ENCODE measurements at regions not wholly inside any gene's neighbourhood (a gene's known extent, or its start where the extent isn't known, plus 50 kb on each side); places are given as distances from the start of the nearest gene placed in this dataset.
"Not testable (repeated sequence)": the region's sequence is repeated elsewhere in the genome, so short reads cannot be mapped to it uniquely, and the experiment has no call there.

DNA sequence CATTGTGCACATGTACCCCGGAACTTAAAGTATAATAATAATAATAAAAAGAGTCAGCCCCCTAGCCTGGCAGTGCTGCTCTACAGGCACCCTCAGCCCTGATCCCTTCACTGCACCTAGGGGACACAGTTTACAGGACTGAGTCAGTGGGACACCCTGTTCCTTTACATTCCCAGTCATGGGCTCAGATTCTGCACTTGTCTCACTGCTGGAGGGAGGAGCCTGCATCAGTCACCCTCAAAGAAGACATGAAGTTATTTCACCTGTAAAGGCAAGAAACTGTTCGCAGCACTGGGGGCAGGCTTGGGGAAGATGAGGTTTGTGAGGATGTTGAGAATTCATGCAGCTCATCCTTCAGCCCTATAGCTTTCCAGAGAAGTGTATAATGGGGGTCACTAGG lies 50.7 kb upstream of the VPREB1 start:
- DNase-seq, result no peak

DNA sequence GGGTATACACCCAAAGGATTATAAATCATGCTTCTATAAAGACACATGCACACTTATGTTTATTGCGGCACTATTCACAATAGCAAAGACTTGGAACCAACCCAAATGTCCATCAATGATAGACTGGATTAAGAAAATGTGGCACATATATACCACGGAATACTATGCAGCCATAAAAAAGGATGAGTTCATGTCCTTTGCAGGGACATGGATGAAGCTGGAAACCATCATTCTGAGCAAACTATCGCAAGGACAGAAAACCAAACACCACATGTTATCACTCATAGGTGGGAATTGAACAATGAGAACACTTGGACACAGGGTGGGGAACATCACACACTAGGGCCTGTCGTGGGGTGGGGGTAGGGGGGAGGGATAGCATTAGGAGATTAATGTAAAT lies 51.1 kb upstream of the VPREB1 start:
- DNase-seq, result not testable (repeated sequence)

DNA sequence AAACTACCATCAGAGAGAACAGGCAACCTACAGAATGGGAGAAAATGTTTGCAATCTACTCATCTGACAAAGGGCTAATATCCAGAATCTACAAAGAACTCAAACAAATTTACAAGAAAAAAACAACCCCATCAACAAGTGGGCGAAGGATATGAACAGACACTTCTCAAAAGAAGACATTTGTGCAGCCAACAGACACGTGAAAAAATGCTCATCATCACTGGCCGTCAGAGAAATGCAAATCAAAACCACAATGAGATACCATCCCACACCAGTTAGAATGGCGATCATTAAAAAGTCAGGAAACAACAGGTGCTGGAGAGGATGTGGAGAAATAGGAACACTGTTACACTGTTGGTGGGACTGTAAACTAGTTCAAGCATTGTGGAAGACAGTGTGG lies 51.6 kb upstream of the VPREB1 start:
- not testable (repeated sequence) for DNase-seq

DNA sequence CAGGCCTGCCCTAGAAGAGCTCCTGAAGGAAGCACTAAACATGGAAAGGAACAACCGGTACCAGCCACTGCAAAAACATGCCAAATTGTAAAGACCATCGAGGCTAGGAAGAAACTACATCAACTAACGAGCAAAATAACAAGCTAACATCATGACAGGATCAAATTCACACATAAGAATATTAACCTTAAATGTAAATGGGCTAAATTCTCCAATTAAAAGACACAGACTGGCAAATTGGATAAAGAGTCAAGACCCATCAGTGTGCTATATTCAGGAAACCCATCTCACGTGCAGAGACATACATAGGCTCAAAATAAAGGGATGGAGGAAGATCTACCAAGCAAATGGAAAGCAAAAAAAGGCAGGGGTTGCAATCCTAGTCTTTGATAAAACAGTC lies 54.8 kb upstream of the VPREB1 start:
- DNase-seq, result not testable (repeated sequence)

DNA sequence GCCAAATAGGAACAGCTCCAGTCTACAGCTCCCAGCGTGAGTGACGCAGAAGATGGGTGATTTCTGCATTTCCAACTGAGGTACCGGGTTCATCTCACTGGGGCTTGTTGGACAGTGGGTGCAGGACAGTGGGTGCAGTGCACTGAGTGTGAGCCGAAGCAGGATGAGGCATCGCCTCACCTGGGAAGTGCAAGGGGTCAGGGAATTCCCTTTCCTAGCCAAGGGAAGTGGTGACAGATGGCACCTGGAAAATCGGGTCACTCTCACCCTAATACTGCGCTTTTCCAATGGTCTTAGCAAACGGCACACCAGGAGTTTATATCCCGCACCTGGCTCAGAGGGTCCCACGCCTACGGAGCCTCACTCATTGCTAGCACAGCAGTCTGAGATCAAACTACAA lies 56.7 kb upstream of the VPREB1 start:
- DNase-seq, result not testable (repeated sequence)

DNA sequence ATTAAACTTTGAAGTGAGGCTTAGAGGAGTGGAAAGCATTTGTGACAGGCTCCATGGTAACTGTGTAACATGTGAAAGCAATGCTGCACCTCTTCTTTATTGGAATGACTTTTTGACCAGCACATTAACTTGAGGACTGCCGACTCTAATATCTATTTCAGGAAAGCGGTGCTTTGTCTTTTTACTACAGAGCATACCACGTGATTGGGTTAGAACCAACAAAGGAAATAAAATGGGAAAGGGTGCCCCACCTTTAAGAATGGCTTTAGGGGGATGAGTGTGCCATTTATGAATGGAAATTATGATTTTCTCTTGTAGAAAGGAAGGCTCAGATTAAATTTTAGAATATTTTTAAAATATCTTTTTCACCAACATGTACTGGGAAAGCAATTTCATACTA lies 57.3 kb upstream of the VPREB1 start:
- DNase-seq, result no peak

DNA sequence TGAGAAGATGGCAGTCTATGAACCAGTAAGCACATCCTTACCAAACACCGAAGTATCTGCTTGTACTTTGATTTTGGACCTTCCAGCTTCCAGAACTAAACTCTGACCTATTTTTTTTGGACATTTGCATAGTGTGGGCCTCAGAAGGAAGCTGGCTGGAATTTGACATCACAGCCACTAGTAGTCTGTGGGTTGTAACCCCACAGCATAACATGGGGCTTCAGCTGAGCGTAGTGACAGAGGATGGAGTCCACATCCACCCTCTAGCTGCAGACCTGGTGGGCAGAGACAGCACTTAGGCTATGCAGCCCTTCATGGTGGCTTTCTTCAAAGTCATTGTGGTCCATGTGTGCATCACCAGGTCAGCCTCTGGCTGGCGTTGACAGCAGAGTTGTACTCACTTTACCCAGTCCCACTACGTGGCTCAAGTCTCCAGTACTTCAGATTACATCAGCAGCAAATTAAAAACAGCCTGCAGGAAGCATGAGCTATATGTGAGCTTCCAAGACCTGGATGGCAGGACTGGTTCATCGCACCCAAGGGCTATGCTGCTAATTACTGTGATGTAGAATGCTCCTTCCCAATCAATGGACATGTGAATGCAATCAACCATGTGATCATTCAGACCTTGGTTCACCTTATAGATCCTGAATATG lies 58.6 kb upstream of the VPREB1 start:
- no peak for DNase-seq

DNA sequence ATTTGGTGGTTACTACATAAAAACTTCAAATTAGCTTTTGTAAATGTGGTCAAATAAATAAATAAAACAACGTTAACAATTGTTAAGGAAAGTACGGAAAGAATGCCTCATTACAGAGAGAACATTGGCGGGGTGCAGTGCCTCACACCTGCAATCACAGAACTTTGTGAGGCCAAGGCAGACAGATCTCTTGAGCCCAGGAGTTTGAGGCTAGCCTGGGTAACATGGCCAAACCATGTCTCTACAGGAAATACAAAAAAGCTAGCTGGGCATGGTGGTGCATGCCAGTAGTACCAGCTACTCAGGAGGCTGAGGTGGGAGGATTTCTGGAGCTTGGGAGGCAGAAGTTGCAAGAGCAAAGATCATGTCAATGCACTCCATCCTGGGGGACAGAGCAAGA lies 59.4 kb upstream of the VPREB1 start:
- DNase-seq, result no peak

DNA sequence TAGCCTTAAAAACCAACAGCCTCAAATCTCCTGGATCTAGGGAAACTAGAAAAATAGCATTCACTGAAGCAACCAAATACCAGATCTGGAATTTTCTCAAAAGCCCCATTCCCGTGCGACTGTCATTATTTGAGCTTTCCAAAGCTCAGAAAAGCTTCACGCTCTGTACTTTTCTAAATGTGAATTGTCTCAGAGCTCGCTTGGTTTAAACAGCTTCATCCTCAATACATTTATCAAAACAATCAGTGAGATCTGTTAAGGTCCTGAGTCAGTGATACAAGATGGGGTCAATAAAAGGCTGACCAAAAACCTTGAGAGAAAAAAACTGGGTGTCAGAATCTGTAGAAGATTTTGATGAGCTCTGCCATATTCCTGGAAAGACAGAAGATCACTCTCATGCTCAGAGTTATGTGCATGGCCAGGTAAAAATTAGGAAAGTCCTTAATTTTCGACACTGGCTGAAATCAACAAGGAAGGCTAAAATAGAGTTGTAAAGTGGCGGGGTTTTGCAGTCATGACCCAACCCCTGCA lies 60.2 kb upstream of the VPREB1 start:
- no peak for DNase-seq

DNA sequence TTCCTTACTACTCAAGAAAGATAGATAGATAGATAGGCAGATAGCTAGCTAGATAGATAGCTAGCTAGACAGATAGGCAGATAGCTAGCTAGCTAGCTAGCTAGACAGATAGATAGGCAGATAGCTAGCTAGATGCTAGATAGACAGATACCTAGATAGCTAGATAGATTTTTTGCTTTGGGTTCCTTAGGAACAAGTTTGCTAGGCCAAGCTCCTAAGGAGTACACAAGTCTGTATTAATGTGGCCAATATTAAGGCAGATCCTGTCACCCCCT lies 61.7 kb upstream of the VPREB1 start:
- no peak for DNase-seq

DNA sequence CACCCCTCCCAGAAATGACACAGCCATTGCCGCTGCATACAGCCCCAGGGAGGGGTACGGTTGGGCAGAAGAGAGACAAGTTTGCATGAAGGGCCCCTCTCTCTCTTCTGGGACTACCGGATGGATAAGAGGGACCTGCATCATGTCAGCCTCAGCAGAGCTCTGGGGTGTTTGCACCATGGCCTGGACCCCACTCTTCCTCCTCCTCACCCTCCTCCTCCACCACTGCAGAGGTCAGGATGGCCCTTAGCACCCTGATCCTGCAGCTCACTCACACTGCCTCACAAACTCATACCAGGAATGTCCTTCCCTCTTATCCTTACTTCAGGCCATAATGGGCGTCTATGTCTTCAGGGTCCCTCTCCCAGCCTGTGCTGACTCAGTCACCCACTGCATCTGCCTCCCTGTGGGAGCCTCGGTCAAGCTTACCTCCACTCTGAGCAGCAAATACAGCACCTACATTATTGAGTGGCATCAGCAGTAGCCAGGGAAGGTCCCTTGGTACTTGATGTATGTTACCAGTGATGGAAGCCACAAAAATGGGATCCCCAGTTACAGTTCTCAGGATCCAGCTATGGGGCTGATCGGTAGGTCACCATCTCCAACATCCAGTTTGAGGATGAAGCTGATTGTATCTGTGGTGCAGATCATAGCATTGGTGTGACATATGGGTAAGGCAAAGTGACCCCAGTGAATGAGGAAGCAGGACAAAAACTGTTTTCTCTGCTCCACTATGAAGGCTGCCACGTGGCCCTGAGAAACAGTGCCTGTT lies 62.2 kb upstream of the VPREB1 start:
- no peak for DNase-seq

DNA sequence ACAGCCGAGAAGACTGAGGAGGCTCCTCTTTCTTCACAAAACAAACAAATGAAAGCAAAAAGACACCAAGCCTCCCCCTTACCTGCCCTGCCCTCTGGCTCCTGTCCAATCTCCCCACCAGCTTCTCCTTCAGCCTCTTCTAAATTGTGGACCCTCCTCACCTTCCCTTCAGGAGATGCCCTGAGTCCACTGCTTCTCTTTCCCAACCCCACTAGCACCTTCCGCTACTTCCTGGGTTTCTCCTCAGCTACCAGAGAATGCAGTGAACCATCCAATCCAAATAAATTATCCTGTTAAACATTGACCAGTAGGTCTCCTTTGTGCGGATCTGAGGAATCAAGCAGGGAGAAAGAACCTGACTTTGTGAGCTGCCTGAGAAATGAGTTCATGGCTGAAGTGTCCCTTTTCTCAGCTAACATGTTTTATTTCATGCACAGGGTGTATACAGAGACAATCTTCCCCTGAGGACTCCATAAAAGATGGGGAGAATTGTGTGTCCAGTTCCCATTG lies 63.2 kb upstream of the VPREB1 start:
- DNase-seq, result peak; percentile 90

DNA sequence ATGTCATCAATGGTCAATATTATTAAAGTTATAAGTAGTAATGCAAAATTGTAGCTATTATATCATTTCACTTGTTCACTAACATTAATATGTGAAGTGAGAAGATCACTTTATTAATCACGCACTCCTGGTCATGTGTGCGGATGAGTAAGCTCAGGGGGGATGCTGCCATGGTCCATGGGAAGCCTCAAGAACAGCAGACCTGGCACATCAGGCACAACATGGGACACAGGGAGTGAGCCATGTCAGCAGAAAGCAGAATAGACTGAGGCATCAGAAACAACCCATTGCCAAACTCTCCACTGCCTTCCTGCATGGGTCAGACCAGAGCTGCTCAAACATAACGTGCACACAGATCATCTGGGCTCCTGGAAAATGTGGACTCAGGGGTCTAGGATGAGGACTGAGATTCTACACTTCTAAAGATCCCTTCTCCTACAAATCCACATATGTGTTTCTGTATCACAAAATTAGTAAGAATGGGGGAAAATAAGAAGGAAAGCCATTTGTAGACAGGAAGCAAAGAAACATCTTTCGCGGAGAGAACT lies 63.8 kb upstream of the VPREB1 start:
- DNase-seq, result peak; percentile 23

DNA sequence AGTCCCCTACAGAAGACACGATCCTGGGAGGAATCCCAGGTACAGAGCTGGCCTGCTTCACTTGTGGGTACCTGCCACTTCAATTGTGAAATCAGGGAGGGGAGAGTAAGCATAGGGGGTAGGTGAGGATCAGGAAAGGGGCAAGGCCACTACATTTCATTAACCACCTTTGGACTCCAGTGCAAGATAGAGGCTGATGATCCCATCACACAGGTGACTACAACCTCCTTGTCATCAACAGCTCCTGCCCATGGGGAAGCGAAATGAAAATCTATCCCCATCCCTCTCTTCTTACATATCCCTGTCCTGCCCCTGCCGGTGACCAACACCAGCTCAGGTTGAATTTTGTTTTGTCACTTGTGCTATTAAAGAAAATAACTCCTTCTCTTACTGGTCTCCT lies 64.7 kb upstream of the VPREB1 start:
- DNase-seq, result no peak

DNA sequence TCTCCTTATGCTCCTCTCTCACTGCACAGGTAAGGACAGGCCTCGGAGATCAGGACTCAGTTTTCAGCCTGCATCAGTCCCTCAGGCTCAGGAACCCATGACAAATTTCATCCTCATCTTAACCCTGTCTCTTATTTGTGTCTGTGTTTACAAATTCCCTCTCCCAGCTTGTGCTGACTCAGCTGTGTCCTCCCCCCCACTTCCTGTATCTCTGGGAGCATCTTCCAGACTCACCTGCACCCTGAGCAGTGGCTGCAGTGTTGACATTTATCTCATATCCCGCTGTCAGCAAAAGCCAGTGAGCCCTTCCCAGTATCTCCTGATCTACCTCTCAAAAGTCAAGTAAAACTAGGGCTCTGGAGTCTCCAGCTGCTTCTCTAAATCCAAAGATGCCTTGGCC lies 65.6 kb upstream of the VPREB1 start:
- DNase-seq, result no peak

DNA sequence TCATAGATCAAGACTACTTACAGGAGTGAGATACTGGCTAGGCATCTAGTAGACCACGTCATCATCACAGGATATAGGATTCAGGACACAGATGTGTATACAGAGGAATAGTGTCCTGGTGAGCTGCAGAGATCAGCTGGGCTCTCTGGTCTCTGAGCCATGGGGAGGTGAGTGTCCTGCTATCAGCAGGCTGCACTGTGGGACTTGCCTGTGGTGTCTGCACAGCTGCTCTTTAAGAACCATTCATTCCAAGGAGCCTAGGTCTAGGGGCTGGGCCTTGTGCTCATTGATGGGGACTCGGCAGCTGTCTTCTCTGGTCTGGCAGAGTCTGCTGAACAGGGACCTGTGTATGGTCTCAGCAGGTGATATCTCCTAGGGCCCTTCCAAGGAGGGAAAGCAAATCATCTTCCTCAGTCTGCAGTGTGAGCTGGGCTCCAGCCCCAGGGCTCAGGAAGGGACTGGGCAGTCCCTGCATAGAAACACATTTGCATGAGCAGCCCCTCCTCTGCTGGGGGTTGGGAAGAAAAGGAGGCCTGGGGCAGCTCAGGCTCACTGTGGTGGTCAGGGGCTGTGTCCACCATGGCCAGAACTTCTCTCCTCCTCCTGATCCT lies 66.1 kb upstream of the VPREB1 start:
- no peak for DNase-seq

DNA sequence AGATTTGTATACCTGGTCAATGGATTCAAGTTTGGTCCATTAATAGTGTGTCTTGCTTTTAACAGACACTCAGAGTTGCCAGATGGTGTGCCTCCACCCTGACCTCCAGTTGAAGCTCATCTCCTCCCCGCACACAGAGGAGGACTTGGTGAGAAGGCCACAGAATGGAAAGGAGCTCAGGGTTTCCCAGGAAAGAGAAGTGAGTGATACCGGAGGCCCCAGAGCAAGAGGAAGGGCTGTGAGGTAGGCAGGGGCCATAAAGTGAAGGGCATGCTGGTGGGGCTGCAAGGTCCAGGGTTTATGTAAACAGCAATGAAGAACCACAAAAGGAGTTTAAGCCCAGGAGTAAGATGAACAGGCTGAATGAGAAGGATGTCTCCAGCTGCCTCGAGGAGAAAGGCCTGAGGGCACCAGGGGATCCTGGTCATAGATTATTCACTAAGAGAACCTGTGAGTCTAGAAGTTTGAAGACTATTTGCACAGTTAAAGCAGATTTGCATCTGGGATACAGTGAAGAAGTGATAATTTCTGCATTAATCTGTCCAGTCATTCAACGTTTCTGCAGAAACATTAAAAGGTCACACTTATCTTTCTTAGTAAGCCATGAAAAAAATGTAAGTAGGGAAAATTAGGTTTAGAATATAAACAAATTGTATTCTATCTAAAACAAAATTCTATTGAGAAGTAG lies 67.5 kb upstream of the VPREB1 start:
- DNase-seq, result no peak

DNA sequence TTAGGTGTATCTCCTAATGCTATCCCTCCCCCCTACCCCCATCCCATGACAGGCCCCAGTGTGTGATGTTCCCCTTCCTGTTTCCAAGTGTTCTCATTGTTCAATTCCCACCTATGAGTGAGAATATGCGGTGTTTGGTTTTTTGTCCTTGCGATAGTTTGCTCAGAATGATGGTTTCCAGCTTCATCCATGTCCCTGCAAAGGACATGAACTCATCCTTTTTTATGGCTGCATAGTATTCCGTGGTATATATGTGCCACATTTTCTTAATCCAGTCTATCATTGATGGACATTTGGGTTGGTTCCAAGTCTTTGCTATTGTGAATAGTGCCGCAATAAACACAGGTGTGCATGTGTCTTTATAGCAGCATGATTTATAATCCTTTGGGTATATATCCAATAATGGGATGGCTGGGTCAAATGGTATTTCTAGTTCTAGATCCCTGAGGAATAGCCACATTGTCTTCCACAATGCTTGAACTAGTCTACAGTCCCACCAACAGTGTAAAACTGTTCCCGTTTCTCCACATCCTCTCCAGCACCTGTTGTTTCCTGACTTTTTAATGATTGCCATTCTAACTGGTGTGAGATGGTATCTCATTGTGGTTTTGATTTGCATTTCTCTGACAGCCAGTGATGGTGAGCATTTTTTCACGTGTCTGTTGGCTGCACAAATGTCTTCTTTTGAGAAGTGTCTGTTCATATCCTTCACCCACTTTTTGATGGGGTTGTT lies 71.5 kb upstream of the VPREB1 start:
- DNase-seq, result not testable (repeated sequence)

DNA sequence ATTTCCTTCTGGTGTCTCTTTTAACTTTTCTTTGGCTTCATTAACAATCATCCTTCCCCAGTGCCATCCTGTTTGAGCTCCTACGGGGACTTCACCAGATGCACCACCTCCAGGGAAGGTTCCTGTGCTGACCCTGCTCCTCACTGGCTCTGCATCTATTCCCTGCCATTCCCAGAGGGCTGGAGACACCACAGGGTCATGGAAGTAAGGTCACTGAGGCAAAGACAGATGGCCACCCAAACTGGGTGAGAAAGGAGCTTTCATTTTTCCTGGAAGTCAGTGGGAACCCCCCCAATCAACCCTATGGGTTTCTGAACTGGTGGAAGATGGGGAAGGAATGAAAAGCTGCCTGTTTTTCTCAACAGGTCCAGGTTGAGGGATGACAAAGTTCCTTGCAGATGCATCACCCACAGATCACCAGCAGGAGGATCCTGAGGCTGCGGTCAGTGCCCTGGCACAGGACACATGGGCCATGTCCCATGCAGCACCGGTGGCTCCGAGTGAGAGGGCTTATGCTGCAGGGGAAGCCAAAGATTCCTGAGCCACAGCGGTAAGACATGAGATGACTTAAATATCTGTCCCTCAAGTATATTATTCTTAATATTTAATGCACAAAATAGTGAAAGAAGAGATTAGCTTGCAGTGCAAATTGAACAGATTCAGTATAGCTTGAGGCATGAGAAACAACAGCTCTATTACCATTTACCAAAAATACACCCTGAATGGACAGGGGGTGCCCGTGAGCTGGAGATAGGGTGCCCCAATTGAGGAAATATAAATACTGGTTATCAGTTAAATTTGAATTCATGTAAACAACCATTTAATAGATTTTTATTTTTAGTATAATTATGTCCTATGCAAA lies 73.0 kb upstream of the VPREB1 start:
- no peak for DNase-seq

DNA sequence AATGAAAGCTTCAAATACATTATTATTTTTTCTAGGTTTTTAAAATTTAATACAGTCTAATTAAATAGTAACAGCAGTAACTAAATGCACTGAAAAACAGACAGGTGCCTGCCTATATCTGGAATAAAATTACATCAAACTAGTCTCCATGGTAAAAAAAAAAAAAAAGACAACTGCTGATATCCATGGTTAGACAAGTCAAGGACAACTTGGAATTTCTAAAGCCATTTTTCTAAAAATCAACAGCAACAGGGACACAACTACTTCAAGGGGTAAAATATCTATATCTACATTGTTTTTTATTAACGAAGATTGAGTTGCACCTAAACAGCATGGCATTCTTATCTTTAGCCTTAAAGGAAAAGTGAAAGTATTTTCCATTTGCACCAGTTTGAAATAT lies 74.7 kb upstream of the VPREB1 start:
- DNase-seq, result no peak

Data from kidney glomerular epithelial cell (primary cell).